HepG2 (cell line): ENCODE measurements at regions not wholly inside any gene's neighbourhood (a gene's known extent, or its start where the extent isn't known, plus 50 kb on each side); places are given as distances from the start of the nearest gene placed in this dataset.
A peak's percentile ranks its signal among the peaks of the same experiment; 100 is the strongest.

Source experiments
- CC2D1A ChIP-seq: sonication (generic); formaldehyde crosslinking; IDR thresholded peaks from 2 replicates; pipeline ENCODE4 v1.8.1; 2023; ENCODE audit warnings: mild to moderate bottlenecking, missing genetic modification reagents
- CENPT ChIP-seq: sonication (generic); formaldehyde crosslinking; IDR thresholded peaks from 2 replicates; pipeline ENCODE4 v1.8.0; 2022; ENCODE audit warnings: low read depth, mild to moderate bottlenecking, moderate library complexity, missing genetic modification reagents
- HNF4G ChIP-seq, 2 experiments: sonication (generic) in 1 of 2; formaldehyde crosslinking in 1 of 2; IDR thresholded peaks; 2 replicates each; pipeline versions ENCODE4 v1.4.0 to v1.6.1; 2011 to 2020; ENCODE audit warnings: borderline replicate concordance in 2 of 2, low read depth in 2 of 2, mild to moderate bottlenecking in 2 of 2, low read length in 1 of 2, missing genetic modification reagents in 1 of 2, moderate library complexity in 1 of 2
- HOXA3 ChIP-seq: sonication (generic); formaldehyde crosslinking; IDR thresholded peaks from 2 replicates; pipeline ENCODE4 v1.5.0; 2020; ENCODE audit warnings: missing genetic modification reagents
- KLF12 ChIP-seq: sonication (generic); formaldehyde crosslinking; IDR thresholded peaks from 2 replicates; pipeline ENCODE4 v1.4.0; 2020; ENCODE audit warnings: missing genetic modification reagents, borderline replicate concordance
- LBX2 ChIP-seq: sonication (generic); formaldehyde crosslinking; IDR thresholded peaks from 2 replicates; pipeline ENCODE4 v1.5.0; 2020; ENCODE audit warnings: missing genetic modification reagents, mild to moderate bottlenecking, borderline replicate concordance
- MAZ ChIP-seq, 2 experiments: sonication (generic) in 1 of 2; formaldehyde crosslinking in 1 of 2; IDR thresholded peaks; 2 replicates each; pipeline versions ENCODE4 v1.5.0 to v1.6.1; 2012 to 2020; ENCODE audit warnings: low read depth in 2 of 2, mild to moderate bottlenecking in 2 of 2, borderline replicate concordance in 1 of 2, improper control_type of control experiment in 1 of 2, low read length in 1 of 2, missing genetic modification reagents in 1 of 2, moderate library complexity in 1 of 2
- MEF2D ChIP-seq: sonication (generic); formaldehyde crosslinking; IDR thresholded peaks from 2 replicates; pipeline ENCODE4 v1.5.1; 2020; ENCODE audit warnings: mild to moderate bottlenecking, missing genetic modification reagents
- RARA ChIP-seq: IDR thresholded peaks from 2 replicates; pipeline ENCODE4 v1.6.1; 2016; ENCODE audit warnings: missing genetic modification reagents, missing compliant biosample characterization
- RNF2 ChIP-seq: fragments of 450-650 bp; conservative IDR thresholded peaks from 2 replicates; pipeline ENCODE4 v1.6.1; 2016; ENCODE audit warnings: low read depth
- SOX6 ChIP-seq, 2 experiments: fragments of 450-650 bp in 1 of 2; sonication (generic) in 1 of 2; formaldehyde crosslinking in 1 of 2; IDR thresholded peaks; 2 replicates each; pipeline versions ENCODE4 v1.4.0 to v1.6.1; 2017 to 2020; ENCODE audit warnings: antibody characterized with exemption in 1 of 2, mild to moderate bottlenecking in 1 of 2, missing genetic modification reagents in 1 of 2
- SPEN ChIP-seq: sonication (generic); formaldehyde crosslinking; IDR thresholded peaks from 2 replicates; pipeline ENCODE4 v1.5.1; 2020; ENCODE audit warnings: low read depth, mild to moderate bottlenecking, missing genetic modification reagents
- SRSF1 ChIP-seq: fragments of 200-400 bp; formaldehyde crosslinking; optimal IDR thresholded peaks from 2 replicates; pipeline ENCODE3; 2017; ENCODE audit warnings: mild to moderate bottlenecking, low read depth, low read length, moderate library complexity
- TRIM24 ChIP-seq: sonication (generic); formaldehyde crosslinking; IDR thresholded peaks from 2 replicates; pipeline ENCODE4 v1.8.0; 2022; ENCODE audit warnings: mild to moderate bottlenecking, missing genetic modification reagents
- ZBTB49 ChIP-seq: sonication (generic); formaldehyde crosslinking; IDR thresholded peaks from 2 replicates; pipeline ENCODE4 v1.4.0; 2020; ENCODE audit warnings: missing genetic modification reagents, borderline replicate concordance
- ZKSCAN1 ChIP-seq: fragments of 150-350 bp; IDR thresholded peaks from 2 replicates; pipeline ENCODE4 v1.6.1; 2014; ENCODE audit warnings: low read length
- ZMYM4 ChIP-seq: sonication (generic); formaldehyde crosslinking; IDR thresholded peaks from 2 replicates; pipeline ENCODE4 v1.8.1; 2023; ENCODE audit warnings: mild to moderate bottlenecking, missing genetic modification reagents
- ZNF703 ChIP-seq: sonication (generic); formaldehyde crosslinking; IDR thresholded peaks from 2 replicates; pipeline ENCODE4 v1.5.1; 2020; ENCODE audit warnings: missing genetic modification reagents, mild to moderate bottlenecking, moderate library complexity, borderline replicate concordance

GRCh38 chrX:65093658-65094057, 117.4 kb upstream of the ZC4H2 start (continued):
- TF ChIP-seq MAZ (IDR thresholded peaks at IDR 0.05; ENCODE audit: borderline replicate concordance, low read depth, low read length), result no peak
- no peak for TF ChIP-seq MAZ (CRISPR knock-in tag; IDR thresholded peaks at IDR 0.05; ENCODE audit: low read depth)
- no peak for TF ChIP-seq ZKSCAN1
- TF ChIP-seq TRIM24 (CRISPR knock-in tag), result no peak
- peak; percentile 81 for TF ChIP-seq ZMYM4
- TF ChIP-seq ZNF703 (CRISPR knock-in tag), result no peak
- TF ChIP-seq MEF2D (CRISPR knock-in tag), result no peak
- TF ChIP-seq ZBTB49 (CRISPR knock-in tag), result no peak
- no peak for TF ChIP-seq RARA (CRISPR knock-in tag)
- TF ChIP-seq SPEN (CRISPR knock-in tag), result no peak
- TF ChIP-seq LBX2 (CRISPR knock-in tag), result no peak
- no peak for TF ChIP-seq SRSF1
- peak; percentile 69 for TF ChIP-seq HNF4G (IDR thresholded peaks at IDR 0.05; ENCODE audit: borderline replicate concordance, low read depth, low read length)
- no peak for TF ChIP-seq HNF4G (CRISPR knock-in tag; IDR thresholded peaks at IDR 0.05; ENCODE audit: borderline replicate concordance, low read depth)
- no peak for TF ChIP-seq SOX6 (IDR thresholded peaks at IDR 0.05)
- peak; percentile 85 for TF ChIP-seq SOX6 (CRISPR knock-in tag; IDR thresholded peaks at IDR 0.05)
- TF ChIP-seq KLF12 (CRISPR knock-in tag), result no peak
- TF ChIP-seq CENPT, result no peak
- TF ChIP-seq CC2D1A (CRISPR knock-in tag), result no peak
- no peak for TF ChIP-seq RNF2
- no peak for TF ChIP-seq HOXA3 (CRISPR knock-in tag)
